PC-9 (cell line): ENCODE measurements at regions not wholly inside any gene's neighbourhood (a gene's known extent, or its start where the extent isn't known, plus 50 kb on each side); places are given as distances from the start of the nearest gene placed in this dataset.

Experiments used
- BruUV-seq: library from RNA; stranded (reverse); fragments of 400-500 nt; replicated peaks from 2 replicates; lab custom pipeline; 2021; lab: Mats Ljungman, UMichigan
- CTCF ChIA-PET: fragments of 300-600 bp; sonication (Branson Sonifier 250); formaldehyde crosslinking; loops from one replicate; lab custom pipeline; 2022; ENCODE audit warnings: antibody characterized with exemption; lab: Charles Lee
- POLR2A ChIA-PET: fragments of 300-600 bp; sonication (Branson Sonifier 250); formaldehyde crosslinking; loops from one replicate; lab custom pipeline; 2022; ENCODE audit warnings: antibody characterized with exemption; ENCODE audit not compliant: unreplicated experiment; lab: Charles Lee
- DNase-seq, 2 experiments: peaks; one replicate each; pipeline versions ENCODE4 v3.0.0 to v3.0.0-alpha.2; 2015 to 2022; ENCODE audit warnings: mixed read lengths in 1 of 2
- H2AFZ ChIP-seq: fragments of 200-600 bp; sonication (generic); 2 replicates; pipeline ENCODE4 v1.8.1; 2017; ENCODE audit warnings: antibody characterized with exemption
- H3F3A ChIP-seq: fragments of 200-600 bp; sonication (generic); 2 replicates; pipeline ENCODE4 v1.8.1; 2017; ENCODE audit warnings: antibody characterized with exemption, mild to moderate bottlenecking, low read depth; ENCODE audit not compliant: insufficient read depth
- H3K27ac ChIP-seq: fragments of 200-600 bp; sonication (generic); 2 replicates; pipeline ENCODE4 v1.6.1; 2016; ENCODE audit warnings: mixed run types
- H3K27me3 ChIP-seq: fragments of 200-600 bp; sonication (generic); 2 replicates; pipeline ENCODE4 v1.6.1; 2016; ENCODE audit warnings: low read depth, mixed run types; ENCODE audit not compliant: insufficient read depth
- H3K36me3 ChIP-seq: fragments of 200-600 bp; sonication (generic); 2 replicates; pipeline ENCODE4 v1.6.1; 2016; ENCODE audit warnings: low read depth, mixed run types
- H3K4me1 ChIP-seq: fragments of 200-600 bp; sonication (generic); replicated peaks from 2 replicates; pipeline ENCODE4 v1.6.1; 2016; ENCODE audit warnings: mixed run types; ENCODE audit not compliant: insufficient read depth
- H3K4me2 ChIP-seq: fragments of 200-600 bp; sonication (generic); 2 replicates; pipeline ENCODE4 v1.6.1; 2017; ENCODE audit warnings: mixed run types
- H3K4me3 ChIP-seq: fragments of 200-600 bp; sonication (generic); 2 replicates; pipeline ENCODE4 v1.6.1; 2016; ENCODE audit warnings: mixed run types
- H3K79me2 ChIP-seq: fragments of 200-600 bp; sonication (generic); 2 replicates; pipeline ENCODE4 v1.6.1; 2017; ENCODE audit warnings: low read depth, mixed run types
- H3K9me2 ChIP-seq: fragments of 200-600 bp; sonication (generic); 2 replicates; pipeline ENCODE4 v1.8.1; 2017; ENCODE audit warnings: mild to moderate bottlenecking; ENCODE audit not compliant: insufficient read depth
- H3K9me3 ChIP-seq: fragments of 200-600 bp; sonication (generic); 2 replicates; pipeline ENCODE4 v1.8.1; 2016; ENCODE audit warnings: low read depth; ENCODE audit not compliant: insufficient read depth
- H4K20me1 ChIP-seq: fragments of 200-600 bp; sonication (generic); 2 replicates; pipeline ENCODE4 v1.8.1; 2017; ENCODE audit not compliant: insufficient read depth
- CTCF ChIP-seq: fragments of 200-600 bp; sonication (generic); conservative IDR thresholded peaks from 2 replicates; pipeline ENCODE4 v1.6.1; 2017; ENCODE audit warnings: mixed run types, antibody characterized with exemption, mild to moderate bottlenecking, moderate library complexity
- EZH2 ChIP-seq: fragments of 200-600 bp; sonication (generic); IDR thresholded peaks from 2 replicates; pipeline ENCODE4 v1.8.0; 2017; ENCODE audit warnings: antibody characterized with exemption, low read depth
- intact Hi-C: fragments of 100-400 bp; cut with micrococcal nuclease; formaldehyde crosslinking; loops from one replicate; pipeline ENCODE4 v1.10.0; 2022; ENCODE audit not compliant: unreplicated experiment

- BruUV-seq = no TSS peak
- no peak for TF ChIP-seq EZH2
- no peak for TF ChIP-seq CTCF
- no peak overlapping the region for H2AFZ ChIP-seq
These were observed 203.8 kb upstream of the CDH4 start for GRCh38 chr20:61048302-61048701.

GRCh38 chr20:61049684-61050083, 202.4 kb upstream of the CDH4 start:
- Histone ChIP-seq H3K9me2 (no peaks in the 10 kb centered on the region), H3K27ac (no peak overlapping the region), H3K4me3 (no peak overlapping the region), H2AFZ (no peak overlapping the region), H3K4me1 (no peaks in the 10 kb centered on the region), H3K36me3 (no peaks in the 10 kb centered on the region), H3K4me2 (no peak overlapping the region), H3K9me3 (no peaks in the 10 kb centered on the region), H3K79me2 (no peaks in the 10 kb centered on the region), H3K27me3 (peaks cover 47% of the 10 kb centered on the region), H3F3A (no peaks in the 10 kb centered on the region), H4K20me1 (peaks cover 3% of the 10 kb centered on the region; the same call in 1 of the 2 replicates)
- no TSS peak for BruUV-seq
- intact Hi-C loops = no loop called here
- CTCF ChIA-PET = no interaction called here
- POLR2A ChIA-PET = no interaction called here
- TF ChIP-seq EZH2 = no peak
- no peak for TF ChIP-seq CTCF
- no peak for DNase-seq

More at GRCh38 chr20:61048302-61048701, 203.8 kb upstream of the CDH4 start:
- no peaks in the 10 kb centered on the region for H3K4me1 ChIP-seq
- H3K4me2 ChIP-seq = no peak overlapping the region
- no peaks in the 10 kb centered on the region for H3K9me3 ChIP-seq
- no peak overlapping the region for H3K27ac ChIP-seq
- H3K79me2 ChIP-seq = no peaks in the 10 kb centered on the region
- H4K20me1 ChIP-seq = peaks cover 3% of the 10 kb centered on the region; the same call in 1 of the 2 replicates
- H3K27me3 ChIP-seq = peaks cover 43% of the 10 kb centered on the region
- ChIA-PET CTCF (no interaction called here), POLR2A (no interaction called here)
- intact Hi-C loops = no loop called here
- H3K36me3 ChIP-seq = no peaks in the 10 kb centered on the region
- DNase-seq = no peak
- H3K9me2 ChIP-seq = no peaks in the 10 kb centered on the region
- no peak overlapping the region for H3K4me3 ChIP-seq
- no peaks in the 10 kb centered on the region for H3F3A ChIP-seq

GRCh38 chr20:61050336-61050890, 201.6 kb upstream of the CDH4 start:
- Histone ChIP-seq H3K4me2 (no peak overlapping the region), H3K9me3 (no peaks in the 10 kb centered on the region), H3K27ac (no peak overlapping the region), H3K9me2 (no peaks in the 10 kb centered on the region), H2AFZ (no peak overlapping the region), H4K20me1 (peaks cover 3% of the 10 kb centered on the region; the same call in 1 of the 2 replicates), H3F3A (no peaks in the 10 kb centered on the region), H3K4me3 (no peak overlapping the region), H3K79me2 (no peaks in the 10 kb centered on the region), H3K27me3 (peaks cover 54% of the 10 kb centered on the region), H3K36me3 (no peaks in the 10 kb centered on the region), H3K4me1 (no peaks in the 10 kb centered on the region)
- TF ChIP-seq EZH2 (no peak), CTCF (no peak)
- ChIA-PET CTCF (no interaction called here), POLR2A (no interaction called here)
- DNase-seq = no peak
- intact Hi-C loops = no loop called here
- no TSS peak for BruUV-seq
